Kidney glomerular epithelial cell (primary cell): ENCODE measurements at regions not wholly inside any gene's neighbourhood (a gene's known extent, or its start where the extent isn't known, plus 50 kb on each side); places are given as distances from the start of the nearest gene placed in this dataset.

Experiments used
- DNase-seq: peaks from one replicate; lab custom pipeline; 2025; lab: John Stamatoyannopoulos, UW

GRCh38 chr2:198702796-198703195, 754.9 kb downstream of the SATB2 start:
- no peak for DNase-seq

DNA sequence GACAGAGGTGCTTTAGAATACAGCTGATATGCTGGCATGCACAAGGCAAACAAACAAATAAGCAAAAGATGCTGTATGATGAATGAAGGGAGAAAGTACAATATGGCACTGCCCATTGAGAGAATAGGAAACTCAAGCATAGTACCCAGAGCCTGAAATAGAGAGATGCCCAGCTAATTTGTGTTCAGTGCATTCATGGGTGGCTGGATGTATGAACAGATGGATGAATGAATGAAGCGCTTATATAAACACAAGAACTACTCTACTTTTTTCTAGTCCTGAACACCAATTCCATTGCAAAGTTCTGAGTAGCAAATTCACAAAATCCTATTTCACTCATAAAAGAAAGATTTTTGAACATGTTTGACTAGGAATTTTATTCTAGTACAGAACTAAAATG, 756.3 kb downstream of the SATB2 start:
- DNase-seq: no peak

DNA sequence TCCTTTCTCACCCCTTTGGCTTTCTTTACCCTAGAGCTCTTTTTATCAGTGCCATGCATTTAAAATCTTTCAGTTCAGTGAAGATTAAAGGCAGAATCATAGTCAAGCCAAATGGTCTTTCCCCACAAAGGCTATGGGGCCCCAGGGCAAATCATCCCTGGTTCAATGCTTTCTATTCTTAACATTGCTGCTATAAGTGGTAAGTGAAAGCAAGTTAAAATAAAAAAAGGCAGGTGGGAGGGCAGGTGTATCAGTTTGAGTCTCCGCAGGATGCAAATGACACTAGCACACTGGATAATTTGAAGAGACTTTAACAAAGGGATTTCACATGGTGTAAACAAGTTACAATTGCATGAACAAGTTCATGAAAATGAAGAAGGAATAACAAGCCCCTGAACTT, 757.4 kb downstream of the SATB2 start:
- DNase-seq: no peak

GRCh38 chr2:198698230-198698629, 759.5 kb downstream of the SATB2 start:
- DNase-seq: no peak

GRCh38 chr2:198697794-198698193, 759.9 kb downstream of the SATB2 start:
- no peak for DNase-seq

DNA sequence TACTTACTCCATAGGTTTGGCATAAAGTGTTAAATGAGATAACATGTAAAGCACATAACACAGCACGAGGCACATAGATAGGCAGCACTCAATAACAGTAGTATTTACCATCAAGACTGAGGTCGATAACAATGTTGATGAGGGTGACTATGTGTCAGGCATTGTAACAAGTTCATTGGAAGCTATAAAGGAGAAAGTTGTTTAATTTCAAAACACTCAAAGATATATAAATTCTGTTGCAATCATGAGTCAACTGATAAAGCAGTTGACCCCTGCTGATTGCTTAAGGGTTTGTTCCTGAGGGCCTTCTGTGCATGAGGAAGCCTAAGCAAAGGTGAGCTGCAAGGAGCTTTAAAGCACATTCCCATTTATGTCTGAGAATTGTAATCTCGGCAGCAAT, 760.5 kb downstream of the SATB2 start:
- no peak for DNase-seq

- DNase-seq: no peak
These were observed 761.9 kb downstream of the SATB2 start for GRCh38 chr2:198695879-198696278.

DNA sequence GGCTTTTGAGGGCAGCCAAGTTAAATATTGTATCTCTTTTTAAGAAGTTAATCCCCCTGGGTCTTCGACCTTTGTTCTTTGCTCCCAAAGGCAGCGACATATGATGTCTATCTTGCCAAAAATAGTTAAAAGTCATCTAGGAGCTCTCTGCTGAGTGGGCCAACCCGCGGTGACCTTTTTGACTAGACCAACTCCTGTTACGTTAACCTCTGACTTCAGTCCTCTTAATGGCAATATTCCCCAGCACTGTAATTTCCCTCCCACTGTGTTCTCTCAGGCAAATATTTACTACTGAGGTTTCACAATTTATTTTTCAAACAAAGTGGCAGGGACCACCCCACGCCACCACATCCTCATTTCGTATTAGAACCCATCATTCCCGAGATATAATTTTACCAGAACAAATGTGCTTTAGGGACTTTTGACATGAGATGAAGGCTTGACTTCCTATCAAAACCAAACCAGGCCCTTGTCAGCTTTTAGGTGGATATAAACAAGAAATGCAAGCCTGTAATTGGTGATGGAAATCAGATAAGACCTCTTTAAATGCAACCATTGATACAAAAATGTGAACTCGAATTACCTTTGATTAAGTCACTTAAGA, 764.7 kb downstream of the SATB2 start:
- DNase-seq: no peak

DNA sequence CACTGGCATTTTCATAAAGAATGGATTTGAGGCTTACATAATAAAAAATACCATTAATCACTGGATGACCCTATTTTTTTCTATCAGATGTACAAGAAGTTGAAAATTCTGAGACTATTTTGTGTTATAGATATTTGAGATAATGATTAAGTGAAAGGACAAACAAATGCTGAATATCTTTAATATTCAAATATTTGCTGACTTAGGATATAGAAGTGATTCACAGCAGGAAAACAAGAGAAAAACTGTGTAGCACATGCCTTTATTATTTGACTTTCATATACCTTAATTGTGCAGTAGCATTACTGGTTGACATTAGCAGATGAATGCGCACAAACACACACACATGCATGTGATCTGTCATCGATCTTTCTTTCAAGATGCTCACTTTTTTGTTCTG, 766.5 kb downstream of the SATB2 start:
- no peak for DNase-seq

- no peak for DNase-seq
These were observed 793.4 kb downstream of the SATB2 start for GRCh38 chr2:198664321-198664720.

DNA sequence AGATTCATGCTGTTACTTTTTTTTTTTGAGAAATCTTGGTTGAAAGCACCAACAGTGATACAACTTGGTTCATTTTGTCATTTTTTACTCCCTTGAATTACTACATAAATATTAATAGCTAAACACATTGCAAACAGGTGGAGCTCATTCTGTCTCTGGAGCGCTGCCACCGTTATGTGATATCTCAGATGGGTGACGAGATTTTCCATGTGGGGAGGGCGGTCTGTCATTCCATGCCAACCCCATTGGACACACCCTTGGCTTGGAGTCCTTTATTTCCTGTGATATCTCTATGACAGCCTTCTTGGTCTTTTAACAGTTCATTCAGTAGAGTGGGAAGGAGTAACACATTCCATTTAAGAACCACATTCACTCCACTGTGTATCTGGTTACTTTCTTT, 794.8 kb downstream of the SATB2 start:
- no peak for DNase-seq

- DNase-seq: no peak
These were observed 797.2 kb downstream of the SATB2 start for GRCh38 chr2:198660501-198660900.

DNA sequence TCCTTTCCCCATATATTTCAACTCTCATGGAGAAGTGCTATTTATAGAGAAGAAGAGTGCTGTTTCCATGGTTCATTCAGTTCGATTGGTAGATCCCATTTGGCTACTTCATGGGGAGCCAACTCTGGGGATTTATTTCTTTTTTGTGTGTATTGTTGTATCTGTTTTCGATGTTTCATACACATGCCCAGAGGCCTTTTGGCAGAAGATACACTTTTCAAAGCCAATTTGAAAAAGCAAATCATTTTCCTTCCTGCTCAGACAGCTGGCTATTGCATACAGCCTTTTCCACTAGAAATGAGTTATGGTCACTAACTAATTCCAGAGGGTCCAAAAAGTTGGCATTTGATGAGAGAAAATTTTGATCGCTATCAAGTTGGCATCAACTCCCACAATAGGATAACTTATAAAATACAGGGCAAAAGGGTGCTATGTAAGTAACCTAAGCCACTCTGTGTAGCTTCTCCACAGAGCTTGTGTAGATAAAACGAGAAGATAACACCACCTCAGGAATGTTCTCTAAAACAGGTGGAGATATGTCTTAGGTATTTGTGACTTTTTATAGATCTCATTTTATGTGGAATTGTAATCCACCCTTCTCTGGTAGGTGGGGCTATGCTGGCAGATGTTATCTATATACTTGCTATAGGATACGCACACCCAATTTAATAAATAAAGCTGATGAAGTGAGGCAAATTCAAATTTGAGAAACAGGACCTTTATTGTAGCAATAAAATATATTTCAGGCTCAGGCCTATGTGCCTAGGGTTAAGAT, 798.5 kb downstream of the SATB2 start:
- DNase-seq: no peak

- peak; percentile 18 for DNase-seq
These were observed 800.1 kb downstream of the SATB2 start for GRCh38 chr2:198657512-198658121.

DNA sequence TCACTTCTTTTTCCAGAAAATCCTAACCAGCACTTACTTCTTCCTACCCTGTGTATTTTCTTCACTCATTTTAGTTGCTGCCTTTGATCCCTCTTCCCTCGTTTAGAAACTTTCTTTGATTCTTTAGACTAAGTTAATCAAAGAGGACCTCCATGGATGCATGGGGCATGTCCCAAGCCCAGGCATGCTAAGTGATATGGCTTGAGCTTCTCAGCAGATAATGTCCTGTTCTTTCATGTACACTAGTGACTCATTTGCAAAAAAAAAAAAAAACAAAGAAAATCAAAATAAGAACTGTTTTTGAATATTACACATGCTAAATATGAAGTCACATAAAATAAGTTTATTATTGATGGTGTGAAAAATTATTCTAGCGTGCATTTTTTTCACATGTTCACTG, 800.9 kb downstream of the SATB2 start:
- DNase-seq: no peak

DNA sequence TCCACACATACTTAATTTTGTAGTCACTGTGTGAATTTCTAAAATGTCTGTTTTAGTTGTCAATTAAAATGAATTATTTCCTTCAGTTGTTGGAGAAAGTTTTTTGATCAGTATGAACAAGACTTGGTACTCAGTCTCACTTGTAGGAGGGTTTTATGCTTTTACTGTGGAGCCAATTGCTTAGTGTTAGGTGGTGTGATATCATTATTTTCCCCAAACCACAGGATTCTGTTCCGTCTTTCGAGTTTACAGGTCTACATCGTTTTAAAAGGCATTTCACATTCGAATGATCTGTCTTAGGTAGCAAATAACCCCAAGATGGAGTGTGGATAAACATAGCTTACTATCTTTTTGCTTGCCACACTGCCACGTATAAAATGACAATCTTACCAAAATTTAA, 803.1 kb downstream of the SATB2 start:
- no peak for DNase-seq

DNA sequence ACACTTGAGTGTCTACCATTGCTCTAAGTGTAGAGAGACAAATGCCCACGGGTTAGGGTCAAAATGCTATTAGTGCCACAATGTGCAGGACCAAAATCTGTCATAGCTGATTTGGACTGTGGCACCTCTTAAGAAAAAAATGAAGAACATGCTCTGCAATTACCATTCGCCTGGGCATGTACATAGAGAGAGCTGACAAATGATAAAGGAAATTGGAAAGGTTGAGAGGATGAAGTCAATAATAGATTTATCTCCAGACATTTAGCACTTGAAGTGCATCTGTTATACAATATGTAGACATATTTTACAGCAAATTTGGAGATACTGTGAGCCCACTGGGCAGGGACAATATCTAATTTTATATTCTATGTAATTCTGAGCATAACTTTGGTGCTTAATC, 804.4 kb downstream of the SATB2 start:
- no peak for DNase-seq

DNA sequence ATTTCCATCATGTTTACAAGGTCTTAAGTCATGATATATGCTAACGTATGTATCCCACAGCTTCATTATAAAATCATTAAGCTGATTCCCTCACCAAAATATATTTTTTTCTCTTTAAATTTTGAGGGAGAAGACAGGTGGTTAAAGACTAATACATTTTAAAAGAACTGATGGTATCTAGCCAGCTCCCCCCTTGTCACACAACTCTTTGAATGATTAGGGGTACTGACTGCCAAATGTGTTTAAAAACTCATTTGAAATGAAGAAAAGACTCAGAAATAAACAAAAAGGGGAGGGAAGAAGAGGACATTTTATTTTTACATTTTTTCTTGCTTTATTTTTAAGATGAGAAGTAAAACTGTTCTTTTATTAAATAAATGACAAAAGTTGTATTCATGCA, 805.3 kb downstream of the SATB2 start:
- no peak for DNase-seq

DNA sequence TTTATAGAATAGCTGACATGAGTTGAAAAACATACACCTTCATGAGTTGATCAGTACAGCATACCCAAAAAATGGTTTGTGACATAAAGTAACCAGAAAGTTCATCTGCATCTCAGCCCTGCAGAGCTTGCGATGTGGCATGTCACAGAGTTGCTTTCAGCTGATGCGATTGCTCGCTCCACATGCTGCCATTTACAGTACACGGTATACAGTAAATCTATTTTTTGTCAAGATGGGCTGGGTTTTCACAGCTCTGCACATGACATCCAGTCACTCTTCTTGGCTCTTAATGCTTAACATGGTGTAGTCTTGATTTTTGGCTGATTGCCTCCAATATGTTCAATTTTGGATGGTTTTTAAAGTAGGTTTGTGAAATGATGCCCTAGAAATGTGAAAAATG, 811.9 kb downstream of the SATB2 start:
- no peak for DNase-seq

- no peak for DNase-seq
These were observed 816.6 kb downstream of the SATB2 start for GRCh38 chr2:198641161-198641560.

- DNase-seq: no peak
These were observed 817.3 kb downstream of the SATB2 start for GRCh38 chr2:198640463-198640862.

DNA sequence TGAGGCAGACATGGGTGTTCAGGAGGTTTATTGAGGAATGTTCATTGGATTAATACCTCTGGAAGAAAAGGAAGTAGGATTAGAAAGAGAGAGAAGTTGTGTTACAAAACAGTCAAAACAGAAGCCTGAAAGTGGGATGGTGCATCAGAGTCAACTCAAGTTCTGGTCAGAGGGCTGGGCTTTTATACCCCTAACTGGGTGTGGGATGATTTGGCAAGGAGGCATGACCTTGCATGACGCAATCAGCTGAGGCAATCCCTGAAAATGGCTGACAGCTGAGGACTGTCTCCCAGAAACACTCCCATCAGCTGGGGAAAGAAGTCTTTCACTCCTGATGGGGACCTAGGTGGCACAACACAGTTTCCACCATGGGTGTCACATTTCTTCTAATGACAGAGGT, 818.2 kb downstream of the SATB2 start:
- DNase-seq: no peak

DNA sequence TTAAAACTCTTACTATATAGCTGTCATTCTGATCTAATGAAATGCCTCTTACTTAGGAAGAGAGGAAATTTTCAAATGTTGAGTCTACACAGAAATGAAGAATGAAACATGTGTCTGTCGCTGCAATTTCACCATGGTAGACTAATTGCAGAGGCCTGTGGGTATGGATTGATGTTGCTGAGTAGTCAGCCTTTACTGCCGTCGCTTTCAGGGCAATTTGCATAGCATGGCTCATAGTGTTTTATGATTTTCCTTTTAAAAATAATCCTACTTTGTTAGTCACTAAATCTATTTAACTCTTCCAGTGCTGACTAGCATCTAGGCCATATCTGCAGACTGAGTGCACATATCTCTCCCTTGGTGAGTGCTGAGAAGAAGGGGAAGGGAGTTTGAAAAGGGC, 819.2 kb downstream of the SATB2 start:
- DNase-seq: no peak

- no peak for DNase-seq
These were observed 826.0 kb downstream of the PLCL1 start for GRCh38 chr2:198630384-198630783.
